ENCODE measurements at regions not wholly inside any gene's neighbourhood (a gene's known extent, or its start where the extent isn't known, plus 50 kb on each side); places are given as distances from the start of the nearest gene placed in this dataset.

- 84 to 95% (median 90%) methylated on average over 3 of the region's 3 CpGs for WGBS, 3 donors
- no peak for DNase-seq
These were observed 561.8 kb downstream of the SOX6 start for GRCh38 chr11:15794361-15795150.

GRCh38 chr11:15795378-15795777 lies 561.0 kb downstream of the SOX6 start:
- no peaks in the 10 kb centered on the region for H3K36me3 ChIP-seq (ENCODE audit: control insufficient read depth in 3 of 3, insufficient read depth in 2 of 3, low read depth in 1 of 3, low read length in 3 of 3)
- no peak for FAIRE-seq
- DNase-seq, result no peak
- H3K27me3 ChIP-seq (ENCODE audit: control insufficient read depth in 3 of 3, insufficient read depth in 3 of 3, low read length in 3 of 3), result no peaks in the 10 kb centered on the region
- no peaks in the 10 kb centered on the region for H3K9me3 ChIP-seq (ENCODE audit: control insufficient read depth in 2 of 2, insufficient read depth in 1 of 2, low read depth in 1 of 2, low read length in 1 of 2)
- WGBS, 3 donors, result 90 to 95% (median 92%) methylated on average over 2 of the region's 2 CpGs
- peaks cover 0 to 3% (median 2%) of the 10 kb centered on the region in 3 donors for H3K4me1 ChIP-seq (ENCODE audit: control insufficient read depth in 3 of 3, insufficient read depth in 2 of 3, low read depth in 1 of 3, low read length in 2 of 3)
- H3K27ac ChIP-seq (ENCODE audit: low read depth in 1 of 3, low read length in 2 of 3), result no peak overlapping the region
- H3K4me3 ChIP-seq (ENCODE audit: low read depth in 1 of 3, low read length in 3 of 3), result no peak overlapping the region

More at GRCh38 chr11:15794361-15795150, 561.8 kb downstream of the SOX6 start:
- Histone ChIP-seq H3K27ac (ENCODE audit: low read depth in 1 of 3, low read length in 2 of 3) (no peak overlapping the region), H3K36me3 (ENCODE audit: control insufficient read depth in 3 of 3, insufficient read depth in 2 of 3, low read depth in 1 of 3, low read length in 3 of 3) (no peaks in the 10 kb centered on the region), H3K4me3 (ENCODE audit: low read depth in 1 of 3, low read length in 3 of 3) (no peak overlapping the region), H3K4me1 (ENCODE audit: control insufficient read depth in 3 of 3, insufficient read depth in 2 of 3, low read depth in 1 of 3, low read length in 2 of 3) (no peaks in the 10 kb centered on the region), H3K9me3 (ENCODE audit: control insufficient read depth in 2 of 2, insufficient read depth in 1 of 2, low read depth in 1 of 2, low read length in 1 of 2) (no peaks in the 10 kb centered on the region), H3K27me3 (ENCODE audit: control insufficient read depth in 3 of 3, insufficient read depth in 3 of 3, low read length in 3 of 3) (no peaks in the 10 kb centered on the region)
- no peak for FAIRE-seq

GRCh38 chr11:15800111-15800800 lies 556.1 kb downstream of the SOX6 start:
- Histone ChIP-seq H3K36me3 (ENCODE audit: control insufficient read depth in 3 of 3, insufficient read depth in 2 of 3, low read depth in 1 of 3, low read length in 3 of 3) (no peaks in the 10 kb centered on the region), H3K4me3 (ENCODE audit: low read depth in 1 of 3, low read length in 3 of 3) (no peak overlapping the region), H3K9me3 (ENCODE audit: control insufficient read depth in 2 of 2, insufficient read depth in 1 of 2, low read depth in 1 of 2, low read length in 1 of 2) (no peaks in the 10 kb centered on the region), H3K27me3 (ENCODE audit: control insufficient read depth in 3 of 3, insufficient read depth in 3 of 3, low read length in 3 of 3) (no peaks in the 10 kb centered on the region), H3K4me1 (ENCODE audit: control insufficient read depth in 3 of 3, insufficient read depth in 2 of 3, low read depth in 1 of 3, low read length in 2 of 3) (peaks cover 0 to 3% (median 2%) of the 10 kb centered on the region in 3 donors), H3K27ac (ENCODE audit: low read depth in 1 of 3, low read length in 2 of 3) (peak overlapping the region in 1 of 3 donors; percentile 76)
- peak; percentile 33 to 55 for DNase-seq
- no peak for FAIRE-seq
- WGBS, 3 donors, result 36 to 47% (median 37%) methylated on average over 4 of the region's 4 CpGs

- 63 to 79% (median 79%) methylated on average over 3 of the region's 3 CpGs for WGBS, 3 donors
- Histone ChIP-seq H3K36me3 (ENCODE audit: control insufficient read depth in 3 of 3, insufficient read depth in 2 of 3, low read depth in 1 of 3, low read length in 3 of 3) (no peaks in the 10 kb centered on the region), H3K4me1 (ENCODE audit: control insufficient read depth in 3 of 3, insufficient read depth in 2 of 3, low read depth in 1 of 3, low read length in 2 of 3) (peaks cover 0 to 3% (median 2%) of the 10 kb centered on the region in 3 donors), H3K4me3 (ENCODE audit: low read depth in 1 of 3, low read length in 3 of 3) (no peak overlapping the region), H3K9me3 (ENCODE audit: control insufficient read depth in 2 of 2, insufficient read depth in 1 of 2, low read depth in 1 of 2, low read length in 1 of 2) (no peaks in the 10 kb centered on the region), H3K27ac (ENCODE audit: low read depth in 1 of 3, low read length in 2 of 3) (no peak overlapping the region), H3K27me3 (ENCODE audit: control insufficient read depth in 3 of 3, insufficient read depth in 3 of 3, low read length in 3 of 3) (no peaks in the 10 kb centered on the region)
- FAIRE-seq (no peak), DNase-seq (no peak)
These were observed 555.2 kb downstream of the SOX6 start for GRCh38 chr11:15801126-15801525.

- DNase-seq, result no peak
- WGBS, 3 donors, result 80 to 90% (median 85%) methylated on average over 5 of the region's 5 CpGs
- FAIRE-seq, result no peak
- Histone ChIP-seq H3K9me3 (ENCODE audit: control insufficient read depth in 2 of 2, insufficient read depth in 1 of 2, low read depth in 1 of 2, low read length in 1 of 2) (no peaks in the 10 kb centered on the region), H3K36me3 (ENCODE audit: control insufficient read depth in 3 of 3, insufficient read depth in 2 of 3, low read depth in 1 of 3, low read length in 3 of 3) (no peaks in the 10 kb centered on the region), H3K27ac (ENCODE audit: low read depth in 1 of 3, low read length in 2 of 3) (no peak overlapping the region), H3K4me1 (ENCODE audit: control insufficient read depth in 3 of 3, insufficient read depth in 2 of 3, low read depth in 1 of 3, low read length in 2 of 3) (peaks cover 0 to 3% (median 2%) of the 10 kb centered on the region in 3 donors), H3K27me3 (ENCODE audit: control insufficient read depth in 3 of 3, insufficient read depth in 3 of 3, low read length in 3 of 3) (no peaks in the 10 kb centered on the region), H3K4me3 (ENCODE audit: low read depth in 1 of 3, low read length in 3 of 3) (no peak overlapping the region)
These were observed 554.7 kb downstream of the SOX6 start for GRCh38 chr11:15801616-15802015.

GRCh38 chr11:15805726-15806125 lies 550.6 kb downstream of the SOX6 start:
- no peaks in the 10 kb centered on the region for H3K4me1 ChIP-seq (ENCODE audit: control insufficient read depth in 3 of 3, insufficient read depth in 2 of 3, low read depth in 1 of 3, low read length in 2 of 3)
- no peak overlapping the region for H3K4me3 ChIP-seq (ENCODE audit: low read depth in 1 of 3, low read length in 3 of 3)
- no peaks in the 10 kb centered on the region for H3K27me3 ChIP-seq (ENCODE audit: control insufficient read depth in 3 of 3, insufficient read depth in 3 of 3, low read length in 3 of 3)
- H3K27ac ChIP-seq (ENCODE audit: low read depth in 1 of 3, low read length in 2 of 3), result no peak overlapping the region
- FAIRE-seq, result no peak
- no peaks in the 10 kb centered on the region for H3K36me3 ChIP-seq (ENCODE audit: control insufficient read depth in 3 of 3, insufficient read depth in 2 of 3, low read depth in 1 of 3, low read length in 3 of 3)
- DNase-seq, result peak in 1 of 2 donors; percentile 35
- no peaks in the 10 kb centered on the region for H3K9me3 ChIP-seq (ENCODE audit: control insufficient read depth in 2 of 2, insufficient read depth in 1 of 2, low read depth in 1 of 2, low read length in 1 of 2)
- 12 to 58% (median 39%) methylated on average over 1 of the region's 1 CpG for WGBS, 3 donors

GRCh38 chr11:15806217-15806616 lies 550.1 kb downstream of the SOX6 start:
- Histone ChIP-seq H3K4me1 (ENCODE audit: control insufficient read depth in 3 of 3, insufficient read depth in 2 of 3, low read depth in 1 of 3, low read length in 2 of 3) (no peaks in the 10 kb centered on the region), H3K36me3 (ENCODE audit: control insufficient read depth in 3 of 3, insufficient read depth in 2 of 3, low read depth in 1 of 3, low read length in 3 of 3) (no peaks in the 10 kb centered on the region), H3K27me3 (ENCODE audit: control insufficient read depth in 3 of 3, insufficient read depth in 3 of 3, low read length in 3 of 3) (no peaks in the 10 kb centered on the region), H3K4me3 (ENCODE audit: low read depth in 1 of 3, low read length in 3 of 3) (no peak overlapping the region), H3K27ac (ENCODE audit: low read depth in 1 of 3, low read length in 2 of 3) (no peak overlapping the region), H3K9me3 (ENCODE audit: control insufficient read depth in 2 of 2, insufficient read depth in 1 of 2, low read depth in 1 of 2, low read length in 1 of 2) (no peaks in the 10 kb centered on the region)
- WGBS, 3 donors, result 92 to 94% (median 94%) methylated on average over 4 of the region's 4 CpGs
- DNase-seq (no peak), FAIRE-seq (no peak)

GRCh38 chr11:15807827-15808226 lies 548.5 kb downstream of the SOX6 start:
- 77 to 88% (median 87%) methylated on average over 2 of the region's 2 CpGs for WGBS, 3 donors
- no peaks in the 10 kb centered on the region for H3K27me3 ChIP-seq (ENCODE audit: control insufficient read depth in 3 of 3, insufficient read depth in 3 of 3, low read length in 3 of 3)
- FAIRE-seq, result no peak

More at GRCh38 chr11:15807827-15808226, 548.5 kb downstream of the SOX6 start:
- H3K27ac ChIP-seq (ENCODE audit: low read depth in 1 of 3, low read length in 2 of 3), result no peak overlapping the region
- H3K9me3 ChIP-seq (ENCODE audit: control insufficient read depth in 2 of 2, insufficient read depth in 1 of 2, low read depth in 1 of 2, low read length in 1 of 2), result no peaks in the 10 kb centered on the region
- DNase-seq, result no peak
- no peak overlapping the region for H3K4me3 ChIP-seq (ENCODE audit: low read depth in 1 of 3, low read length in 3 of 3)
- H3K36me3 ChIP-seq (ENCODE audit: control insufficient read depth in 3 of 3, insufficient read depth in 2 of 3, low read depth in 1 of 3, low read length in 3 of 3), result no peaks in the 10 kb centered on the region
- H3K4me1 ChIP-seq (ENCODE audit: control insufficient read depth in 3 of 3, insufficient read depth in 2 of 3, low read depth in 1 of 3, low read length in 2 of 3), result no peaks in the 10 kb centered on the region

Measured in small intestine (tissue), 7 donors.